Gastroesophageal sphincter (tissue), 3 donors: ENCODE measurements at regions not wholly inside any gene's neighbourhood (a gene's known extent, or its start where the extent isn't known, plus 50 kb on each side); places are given as distances from the start of the nearest gene placed in this dataset.

ENCODE experiments used
- EP300 ChIP-seq: sonication (generic); formaldehyde crosslinking; IDR thresholded peaks from one replicate; pipeline ENCODE4 v1.6.1; 2017; ENCODE audit warnings: antibody characterized with exemption, mild to moderate bottlenecking
- TF ChIP-seq, protein P1 (sequence below), 4 experiments: fragments of 200-600 bp in 2 of 4; fragments of 450-650 bp in 2 of 4; sonication (generic) in 1 of 4; IDR thresholded peaks; one replicate each; pipeline ENCODE4 v1.5.1; 2017 to 2019; ENCODE audit warnings: antibody characterized with exemption in 4 of 4, mild to moderate bottlenecking in 2 of 4, moderate library complexity in 2 of 4

DNA sequence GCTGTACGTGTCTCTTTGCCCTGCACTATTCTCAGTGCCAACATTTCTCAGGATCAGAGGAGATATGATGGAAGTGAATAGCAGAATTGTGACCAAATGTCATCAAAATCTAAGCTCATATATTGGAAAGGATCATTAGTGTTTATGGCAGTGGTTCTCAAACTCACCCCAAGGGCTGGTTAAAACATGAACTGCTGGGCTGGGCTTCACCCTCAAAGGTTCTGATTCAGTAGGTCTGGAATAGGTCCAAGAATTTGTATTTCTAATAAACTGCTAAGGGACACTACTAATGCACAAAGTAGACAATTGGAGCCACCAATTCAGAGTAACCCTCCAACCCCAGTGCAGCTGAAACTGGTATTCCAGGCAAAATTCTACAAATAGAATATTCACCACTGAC is 317.9 kb upstream of the UBE2E3 start:
- TF ChIP-seq, protein P1, sequence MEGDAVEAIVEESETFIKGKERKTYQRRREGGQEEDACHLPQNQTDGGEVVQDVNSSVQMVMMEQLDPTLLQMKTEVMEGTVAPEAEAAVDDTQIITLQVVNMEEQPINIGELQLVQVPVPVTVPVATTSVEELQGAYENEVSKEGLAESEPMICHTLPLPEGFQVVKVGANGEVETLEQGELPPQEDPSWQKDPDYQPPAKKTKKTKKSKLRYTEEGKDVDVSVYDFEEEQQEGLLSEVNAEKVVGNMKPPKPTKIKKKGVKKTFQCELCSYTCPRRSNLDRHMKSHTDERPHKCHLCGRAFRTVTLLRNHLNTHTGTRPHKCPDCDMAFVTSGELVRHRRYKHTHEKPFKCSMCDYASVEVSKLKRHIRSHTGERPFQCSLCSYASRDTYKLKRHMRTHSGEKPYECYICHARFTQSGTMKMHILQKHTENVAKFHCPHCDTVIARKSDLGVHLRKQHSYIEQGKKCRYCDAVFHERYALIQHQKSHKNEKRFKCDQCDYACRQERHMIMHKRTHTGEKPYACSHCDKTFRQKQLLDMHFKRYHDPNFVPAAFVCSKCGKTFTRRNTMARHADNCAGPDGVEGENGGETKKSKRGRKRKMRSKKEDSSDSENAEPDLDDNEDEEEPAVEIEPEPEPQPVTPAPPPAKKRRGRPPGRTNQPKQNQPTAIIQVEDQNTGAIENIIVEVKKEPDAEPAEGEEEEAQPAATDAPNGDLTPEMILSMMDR (IDR thresholded peaks at IDR 0.05): no peak
- TF ChIP-seq EP300: no peak
